H1 (cell line): ENCODE measurements at regions not wholly inside any gene's neighbourhood (a gene's known extent, or its start where the extent isn't known, plus 50 kb on each side); places are given as distances from the start of the nearest gene placed in this dataset.
A peak's percentile ranks its signal among the peaks of the same experiment; 100 is the strongest.

Experiments
- CTCF ChIA-PET: fragments of 300-600 bp; sonication (Branson Sonifier 250); formaldehyde crosslinking; loops from one replicate; lab custom pipeline; 2021; ENCODE audit not compliant: partially characterized antibody; lab: Charles Lee
- POLR2A ChIA-PET: fragments of 300-600 bp; sonication (Branson Sonifier 250); formaldehyde crosslinking; loops from one replicate; lab custom pipeline; 2021; ENCODE audit warnings: inconsistent platforms; ENCODE audit not compliant: partially characterized antibody; lab: Charles Lee
- DNase-seq, 2 experiments: peaks; one replicate each; pipeline versions ENCODE4 v3.0.0 to v3.0.0-alpha.2; 2010 to 2022; ENCODE audit warnings: low spot score in 2 of 2, low read depth in 1 of 2, mixed read lengths in 1 of 2
- FAIRE-seq: peaks from 2 replicates; lab custom pipeline; 2011; peaks lifted over from hg19 to GRCh38; lab: Jason Lieb, UNC
- H2AFZ ChIP-seq: 2 replicates; pipeline ENCODE4 v1.8.1; 2012; ENCODE audit warnings: low read length, inconsistent platforms
- H2AK5ac ChIP-seq: 2 replicates; pipeline ENCODE4 v1.6.1; 2013; ENCODE audit warnings: low read depth, low read length
- H2BK120ac ChIP-seq: replicated peaks from 2 replicates; pipeline ENCODE3; 2013; ENCODE audit warnings: low read depth, low read length, inconsistent platforms
- H2BK12ac ChIP-seq: 2 replicates; pipeline ENCODE4 v1.6.1; 2013; ENCODE audit warnings: low read depth, low read length
- H2BK15ac ChIP-seq: 2 replicates; pipeline ENCODE4 v1.6.1; 2013; ENCODE audit warnings: low read length
- H2BK20ac ChIP-seq: 2 replicates; pipeline ENCODE4 v1.6.1; 2013; ENCODE audit warnings: low read length
- H2BK5ac ChIP-seq: 2 replicates; pipeline ENCODE4 v1.6.1; 2013; ENCODE audit warnings: low read depth, low read length
- H3K14ac ChIP-seq: 2 replicates; pipeline ENCODE4 v1.6.1; 2013; ENCODE audit warnings: inconsistent platforms; ENCODE audit not compliant: insufficient read length
- H3K18ac ChIP-seq: 2 replicates; pipeline ENCODE4 v1.6.1; 2013; ENCODE audit warnings: low read length; ENCODE audit errors: extremely low read depth
- H3K23ac ChIP-seq: 2 replicates; pipeline ENCODE4 v1.6.1; 2013; ENCODE audit warnings: inconsistent platforms; ENCODE audit not compliant: insufficient read length
- H3K23me2 ChIP-seq: 2 replicates; pipeline ENCODE4 v1.6.1; 2013; ENCODE audit warnings: low read depth, low read length
- H3K27ac ChIP-seq: 2 replicates; pipeline ENCODE4 v1.6.1; 2011; ENCODE audit warnings: low read depth, low read length, inconsistent platforms
- H3K27me3 ChIP-seq, 4 experiments: replicated peaks in 1 of 4; 1 replicate in 1 of 4; 2 replicates in 3 of 4; pipeline versions ENCODE4 v1.6.1 to v1.8.1; 2011 to 2013; ENCODE audit warnings: low read length in 3 of 4, mild to moderate bottlenecking in 3 of 4, inconsistent platforms in 2 of 4, mixed read lengths in 2 of 4, moderate library complexity in 1 of 4; ENCODE audit not compliant: control insufficient read depth in 3 of 4, insufficient read depth in 3 of 4; ENCODE audit errors: extremely low read depth in 1 of 4
- H3K36me3 ChIP-seq, 4 experiments: 2 replicates each; pipeline versions ENCODE4 v1.6.1 to v1.8.1; 2011 to 2013; ENCODE audit warnings: mild to moderate bottlenecking in 4 of 4, low read length in 3 of 4, moderate library complexity in 2 of 4, control low read depth in 1 of 4, inconsistent platforms in 1 of 4; ENCODE audit not compliant: insufficient read depth in 4 of 4, control insufficient read depth in 2 of 4
- H3K4ac ChIP-seq: replicated peaks from 2 replicates; pipeline ENCODE3; 2013; ENCODE audit warnings: low read length, low read depth, mixed read lengths, inconsistent platforms; ENCODE audit not compliant: insufficient read length
- H3K4me1 ChIP-seq, 4 experiments: replicated peaks in 1 of 4; 1 replicate in 1 of 4; 2 replicates in 3 of 4; pipeline versions ENCODE4 v1.6.1 to v1.8.1; 2011 to 2013; ENCODE audit warnings: low read length in 3 of 4, inconsistent platforms in 2 of 4, mixed read lengths in 1 of 4; ENCODE audit not compliant: insufficient read depth in 4 of 4, control insufficient read depth in 3 of 4
- H3K4me2 ChIP-seq, 2 experiments: 2 replicates each; pipeline versions ENCODE4 v1.6.1 to v1.8.1; 2011 to 2013; ENCODE audit warnings: low read depth in 2 of 2, low read length in 2 of 2, control low read depth in 1 of 2, inconsistent platforms in 1 of 2, mild to moderate bottlenecking in 1 of 2; ENCODE audit not compliant: insufficient read depth in 1 of 2
- H3K4me3 ChIP-seq, 4 experiments: fragments of 200-600, 300-600 bp in 1 of 4; sonication (generic), shearing (Covaris generic), sonication (Bioruptor Twin) in 1 of 4; 2 replicates each; pipeline versions ENCODE4 v1.5.1 to v1.8.1; 2011 to 2016; ENCODE audit warnings: low read length in 4 of 4, low read depth in 3 of 4, control low read depth in 2 of 4, inconsistent platforms in 2 of 4, mild to moderate bottlenecking in 2 of 4, mixed read lengths in 1 of 4, moderate library complexity in 1 of 4; ENCODE audit not compliant: insufficient read depth in 2 of 4; ENCODE audit errors: extremely low read depth in 1 of 4
- H3K56ac ChIP-seq: replicated peaks from 2 replicates; pipeline ENCODE3; 2013; ENCODE audit warnings: low read depth, mild to moderate bottlenecking, mixed read lengths, low read length, inconsistent platforms; ENCODE audit not compliant: insufficient read length
- H3K79me1 ChIP-seq: 2 replicates; pipeline ENCODE4 v1.6.1; 2013; ENCODE audit warnings: low read depth, low read length, control low read depth
- H3K79me2 ChIP-seq, 2 experiments: 2 replicates each; pipeline versions ENCODE4 v1.6.1 to v1.8.1; 2012 to 2013; ENCODE audit warnings: low read length in 2 of 2, mild to moderate bottlenecking in 2 of 2, inconsistent platforms in 1 of 2; ENCODE audit not compliant: insufficient read depth in 2 of 2, control insufficient read depth in 1 of 2
- H3K9ac ChIP-seq, 4 experiments: replicated peaks in 1 of 4; 1 replicate in 1 of 4; 2 replicates in 3 of 4; pipeline versions ENCODE4 v1.6.1 to v1.8.1; 2011 to 2013; ENCODE audit warnings: low read depth in 3 of 4, low read length in 3 of 4, control low read depth in 2 of 4, mild to moderate bottlenecking in 2 of 4, moderate library complexity in 2 of 4, inconsistent platforms in 1 of 4; ENCODE audit errors: extremely low read depth in 1 of 4
- H3K9me3 ChIP-seq, 2 experiments: 2 replicates each; pipeline versions ENCODE4 v1.6.1 to v1.8.1; 2012 to 2013; ENCODE audit warnings: mild to moderate bottlenecking in 2 of 2, moderate library complexity in 2 of 2, control low read depth in 1 of 2, inconsistent platforms in 1 of 2, low read depth in 1 of 2, low read length in 1 of 2, mixed read lengths in 1 of 2; ENCODE audit not compliant: insufficient read depth in 2 of 2
- H4K20me1 ChIP-seq, 2 experiments: replicated peaks in 1 of 2; 2 replicates each; pipeline versions ENCODE3 to v1.8.1; 2011 to 2013; ENCODE audit warnings: inconsistent platforms in 2 of 2, low read length in 2 of 2, mild to moderate bottlenecking in 1 of 2; ENCODE audit not compliant: insufficient read depth in 2 of 2, control insufficient read depth in 1 of 2
- H4K5ac ChIP-seq: 2 replicates; pipeline ENCODE4 v1.6.1; 2013; ENCODE audit warnings: low read length, low read depth, mixed read lengths, inconsistent platforms; ENCODE audit not compliant: insufficient read length
- H4K8ac ChIP-seq: 2 replicates; pipeline ENCODE4 v1.8.0; 2013; ENCODE audit warnings: mild to moderate bottlenecking, moderate library complexity, low read length, inconsistent platforms; ENCODE audit not compliant: insufficient read depth; ENCODE audit errors: extremely low read depth
- H4K91ac ChIP-seq: replicated peaks from 2 replicates; pipeline ENCODE3; 2013; ENCODE audit warnings: low read length, mixed read lengths, inconsistent platforms; ENCODE audit not compliant: insufficient read length
- CBX8 ChIP-seq: fragments of 300-800, 300-1000 bp; sonication (generic); IDR thresholded peaks from 2 replicates; pipeline ENCODE4 v1.7.1; 2016; ENCODE audit warnings: low read depth, low read length, borderline replicate concordance
- CHD2 ChIP-seq: IDR thresholded peaks from 2 replicates; pipeline ENCODE4 v1.6.1; 2012; ENCODE audit warnings: low read length, improper control_type of control experiment
- GABPA ChIP-seq: IDR thresholded peaks from 2 replicates; pipeline ENCODE4 v1.6.1; 2011; ENCODE audit warnings: mild to moderate bottlenecking, low read length, moderate library complexity, borderline replicate concordance; ENCODE audit not compliant: insufficient read depth
- HDAC2 ChIP-seq, 2 experiments: fragments of 300-600 bp in 1 of 2; sonication (generic) in 1 of 2; IDR thresholded peaks; 2 replicates each; pipeline ENCODE4 v1.6.1; 2011 to 2012; ENCODE audit warnings: low read depth in 2 of 2, low read length in 2 of 2, mild to moderate bottlenecking in 2 of 2, moderate library complexity in 2 of 2, borderline replicate concordance in 1 of 2, inconsistent platforms in 1 of 2
- MAFK ChIP-seq: IDR thresholded peaks from 2 replicates; pipeline ENCODE4 v1.6.1; 2012; ENCODE audit warnings: low read depth, mild to moderate bottlenecking, improper control_type of control experiment, low read length
- PHF8 ChIP-seq: fragments of 200-600 bp; sonication (generic); conservative IDR thresholded peaks from 2 replicates; pipeline ENCODE4 v1.7.1; 2012; ENCODE audit warnings: low read depth, mild to moderate bottlenecking, inconsistent platforms, low read length, moderate library complexity
- POLR2A ChIP-seq, 2 experiments: IDR thresholded peaks; 1 replicate in 1 of 2; 2 replicates in 1 of 2; pipeline ENCODE4 v1.6.1; 2011; ENCODE audit warnings: low read depth in 2 of 2, low read length in 2 of 2, mild to moderate bottlenecking in 2 of 2; ENCODE audit errors: control extremely low read depth in 1 of 2
- POLR2AphosphoS5 ChIP-seq: IDR thresholded peaks from 2 replicates; pipeline ENCODE4 v1.6.1; 2011; ENCODE audit warnings: low read depth, low read length
- RAD21 ChIP-seq, 2 experiments: IDR thresholded peaks in 1 of 2; conservative IDR thresholded peaks in 1 of 2; 2 replicates each; pipeline ENCODE4 v1.6.1; 2011; ENCODE audit warnings: low read depth in 2 of 2, low read length in 2 of 2, improper control_type of control experiment in 1 of 2, inconsistent platforms in 1 of 2, mild to moderate bottlenecking in 1 of 2, moderate library complexity in 1 of 2
- RBBP5 ChIP-seq: IDR thresholded peaks from 2 replicates; pipeline ENCODE4 v1.7.1; 2012; ENCODE audit warnings: low read depth, mild to moderate bottlenecking, inconsistent platforms, low read length, moderate library complexity, borderline replicate concordance
- TCF12 ChIP-seq: IDR thresholded peaks from 2 replicates; pipeline ENCODE4 v1.6.1; 2011; ENCODE audit warnings: low read depth, mild to moderate bottlenecking, low read length
- ZNF274 ChIP-seq: IDR thresholded peaks from 2 replicates; pipeline ENCODE4 v1.7.0; 2012; ENCODE audit warnings: low read length, borderline replicate concordance; ENCODE audit errors: extremely low read depth
- WGBS, 2 experiments: shearing (Covaris generic) in 1 of 2; methylation state at CpG; one replicate each; pipeline versions ENCODE4 v1.1.6 to v1.1.7; 2013 to 2015; ENCODE audit warnings: low lambda C conversion rate in 2 of 2, mixed read lengths in 2 of 2, inconsistent platforms in 1 of 2, low coverage in 1 of 2, missing lambda C conversion rate in 1 of 2; ENCODE audit not compliant: insufficient replicate concordance in 2 of 2, insufficient coverage in 1 of 2, insufficient read length in 1 of 2; ENCODE audit errors: extremely low coverage in 1 of 2, missing lambda C conversion rate in 1 of 2; 5-methylcytosine and 5-hydroxymethylcytosine counted together

DNA sequence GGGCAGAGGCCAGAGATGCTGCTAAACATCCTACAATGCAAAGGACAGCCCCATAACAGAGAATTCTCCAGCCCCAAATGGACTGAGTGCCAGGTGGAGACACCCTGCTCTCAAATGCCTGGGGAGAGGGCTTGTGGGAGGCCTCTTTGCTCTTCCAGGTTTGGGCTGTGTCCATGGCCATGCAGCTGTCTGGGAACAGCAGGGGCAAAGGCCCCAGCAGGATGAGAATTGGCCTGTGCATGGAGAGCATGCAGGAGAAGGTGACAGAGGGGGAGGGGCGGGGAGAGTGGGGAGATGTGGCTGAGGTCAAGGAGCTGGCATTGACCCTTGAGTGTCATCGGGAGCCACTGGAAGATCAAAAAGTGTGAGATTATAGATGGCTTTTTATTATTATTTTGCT, 111.5 kb upstream of the ERCC6L2 start:
- H2AK5ac ChIP-seq = no peak overlapping the region; the same call in 1 of the 2 replicates
- H3K56ac ChIP-seq = no peak overlapping the region
- H3K36me3 ChIP-seq = no peaks in the 10 kb centered on the region
- no peaks in the 10 kb centered on the region for H3K79me2 ChIP-seq
- ChIA-PET CTCF (interaction anchor here (1.0 to 1.1 kb wide), 3 partner anchors 9 to 78 kb away, joined by 3 to 5 read pairs (median 3); no protein-coding TSS in a partner anchor), POLR2A (no interaction called here)
- no peaks in the 10 kb centered on the region for H3K9me3 ChIP-seq
- FAIRE-seq = no peak
- no peaks in the 10 kb centered on the region for H3K23me2 ChIP-seq
- H2BK20ac ChIP-seq = no peak overlapping the region
- no peak overlapping the region for H3K4me2 ChIP-seq
- peaks cover 5 to 18% (median 17%) of the 10 kb centered on the region in 4 experiments for H3K4me1 ChIP-seq
- H3K27ac ChIP-seq = no peak overlapping the region
- WGBS, 2 experiments = 73% methylated on average over 2 of the region's 2 CpGs; no CpG with 5 or more reads in 1 of the 2 experiments
- peak overlapping the region; percentile 71; the same call in 1 of the 2 replicates for H2BK5ac ChIP-seq
- no peaks in the 10 kb centered on the region for H4K20me1 ChIP-seq
- H3K4ac ChIP-seq = no peak overlapping the region
- no peak overlapping the region for H2BK15ac ChIP-seq
- no peak overlapping the region for H2BK12ac ChIP-seq
- H4K91ac ChIP-seq = peak overlapping the region; percentile 37
- H4K8ac ChIP-seq = no peak overlapping the region
- no peak overlapping the region for H2BK120ac ChIP-seq
- no peaks in the 10 kb centered on the region for H3K79me1 ChIP-seq
- H3K18ac ChIP-seq = no peak overlapping the region; the same call in 1 of the 2 replicates
- H2AFZ ChIP-seq = no peak overlapping the region
- no peak overlapping the region for H3K9ac ChIP-seq
- H4K5ac ChIP-seq = no peak overlapping the region
- no peaks in the 10 kb centered on the region for H3K27me3 ChIP-seq
- no peak for DNase-seq
- TF ChIP-seq RAD21 (IDR thresholded peaks at IDR 0.05 in 1 of 2, conservative IDR thresholded peaks at IDR 0.05 in 1 of 2; ENCODE audit: low read depth in 2 of 2, low read length in 2 of 2) (no peak), ZNF274 (no peak), POLR2AphosphoS5 (no peak), PHF8 (no peak), HDAC2 (IDR thresholded peaks at IDR 0.05; ENCODE audit: borderline replicate concordance in 1 of 2, low read depth in 2 of 2, low read length in 2 of 2) (no peak), MAFK (no peak), GABPA (no peak), CHD2 (no peak), CBX8 (no peak), POLR2A (IDR thresholded peaks at IDR 0.05; ENCODE audit: control extremely low read depth in 1 of 2, low read depth in 2 of 2, low read length in 2 of 2) (no peak), TCF12 (no peak), RBBP5 (no peak)
- H3K14ac ChIP-seq = no peak overlapping the region
- no peak overlapping the region for H3K23ac ChIP-seq
- H3K4me3 ChIP-seq = no peak overlapping the region
